Trophoblast cell (in vitro differentiated cells and primary cell): ENCODE measurements at regions not wholly inside any gene's neighbourhood (a gene's known extent, or its start where the extent isn't known, plus 50 kb on each side); places are given as distances from the start of the nearest gene placed in this dataset.

Source experiments
- DNase-seq, 2 donors: peaks; one replicate each; pipeline ENCODE4 v3.0.0-alpha.2; 2016
- H2AFZ ChIP-seq: 2 replicates; pipeline ENCODE4 v1.6.1; 2013; ENCODE audit warnings: low read length, moderate library complexity, mild to moderate bottlenecking; ENCODE audit not compliant: insufficient read depth, poor library complexity
- H2AK5ac ChIP-seq: 2 replicates; pipeline ENCODE4 v1.6.1; 2013; ENCODE audit warnings: mild to moderate bottlenecking, low read length
- H2BK120ac ChIP-seq: 2 replicates; pipeline ENCODE4 v1.6.1; 2013; ENCODE audit warnings: low read length, mild to moderate bottlenecking, moderate library complexity; ENCODE audit not compliant: insufficient read depth, poor library complexity
- H2BK12ac ChIP-seq: 2 replicates; pipeline ENCODE4 v1.6.1; 2013; ENCODE audit warnings: mild to moderate bottlenecking, low read length, moderate library complexity
- H2BK5ac ChIP-seq: 2 replicates; pipeline ENCODE4 v1.6.1; 2013; ENCODE audit warnings: low read length, low read depth, moderate library complexity, mild to moderate bottlenecking; ENCODE audit not compliant: poor library complexity
- H3K14ac ChIP-seq: 2 replicates; pipeline ENCODE4 v1.6.1; 2013; ENCODE audit warnings: mild to moderate bottlenecking, low read length
- H3K18ac ChIP-seq: 2 replicates; pipeline ENCODE4 v1.6.1; 2013; ENCODE audit warnings: mild to moderate bottlenecking, low read length
- H3K23ac ChIP-seq: 2 replicates; pipeline ENCODE4 v1.6.1; 2013; ENCODE audit warnings: low read length
- H3K27ac ChIP-seq: 2 replicates; pipeline ENCODE4 v1.5.1; 2013; ENCODE audit warnings: low read depth, mild to moderate bottlenecking, inconsistent platforms, low read length, moderate library complexity
- H3K27me3 ChIP-seq: 2 replicates; pipeline ENCODE4 v1.6.1; 2013; ENCODE audit warnings: inconsistent platforms, mild to moderate bottlenecking, low read length, moderate library complexity; ENCODE audit not compliant: insufficient read depth
- H3K36me3 ChIP-seq, 2 experiments: 1 replicate in 1 of 2; 2 replicates in 1 of 2; pipeline ENCODE4 v1.6.1; 2013; ENCODE audit warnings: low read length in 2 of 2, mild to moderate bottlenecking in 2 of 2, moderate library complexity in 1 of 2; ENCODE audit not compliant: insufficient read depth in 2 of 2, control insufficient read depth in 1 of 2
- H3K4ac ChIP-seq: 2 replicates; pipeline ENCODE4 v1.6.1; 2013; ENCODE audit warnings: low read depth, mild to moderate bottlenecking, low read length, moderate library complexity
- H3K4me1 ChIP-seq, 2 experiments: 1 replicate in 1 of 2; 2 replicates in 1 of 2; pipeline ENCODE4 v1.6.1; 2013; ENCODE audit warnings: low read length in 2 of 2, mild to moderate bottlenecking in 2 of 2, moderate library complexity in 1 of 2; ENCODE audit not compliant: insufficient read depth in 2 of 2, control insufficient read depth in 1 of 2
- H3K4me2 ChIP-seq: 2 replicates; pipeline ENCODE4 v1.6.1; 2013; ENCODE audit warnings: inconsistent platforms, mild to moderate bottlenecking, low read length, moderate library complexity
- H3K4me3 ChIP-seq: 2 replicates; pipeline ENCODE4 v1.5.1; 2013; ENCODE audit warnings: mild to moderate bottlenecking, low read depth, low read length, inconsistent platforms
- H3K79me1 ChIP-seq: one replicate; pipeline ENCODE4 v1.6.1; 2013; ENCODE audit warnings: low read length
- H3K79me2 ChIP-seq: 2 replicates; pipeline ENCODE4 v1.6.1; 2013; ENCODE audit warnings: low read length, mild to moderate bottlenecking; ENCODE audit not compliant: control insufficient read depth, insufficient read depth, poor library complexity
- H3K9ac ChIP-seq: 2 replicates; pipeline ENCODE4 v1.6.1; 2013; ENCODE audit warnings: mild to moderate bottlenecking, low read length
- H3K9me3 ChIP-seq: 2 replicates; pipeline ENCODE4 v1.6.1; 2013; ENCODE audit warnings: low read depth, mild to moderate bottlenecking, control low read depth, inconsistent platforms, low read length; ENCODE audit not compliant: insufficient read depth
- H4K12ac ChIP-seq: 2 replicates; pipeline ENCODE4 v1.6.1; 2013; ENCODE audit warnings: low read depth, mild to moderate bottlenecking, low read length, moderate library complexity
- H4K8ac ChIP-seq: 2 replicates; pipeline ENCODE4 v1.6.1; 2013; ENCODE audit warnings: low read depth, mild to moderate bottlenecking, low read length, moderate library complexity
- H4K91ac ChIP-seq: one replicate; pipeline ENCODE4 v1.6.1; 2013; ENCODE audit warnings: low read depth, mild to moderate bottlenecking, low read length, moderate library complexity
- WGBS: extraction: QIAGEN DNeasy Blood & Tissue Kit; methylation state at CpG from one replicate; pipeline ENCODE4 v1.1.7; 2013; ENCODE audit warnings: missing lambda C conversion rate; ENCODE audit not compliant: insufficient read length, insufficient coverage; ENCODE audit errors: extremely low coverage; 5-methylcytosine and 5-hydroxymethylcytosine counted together

DNA sequence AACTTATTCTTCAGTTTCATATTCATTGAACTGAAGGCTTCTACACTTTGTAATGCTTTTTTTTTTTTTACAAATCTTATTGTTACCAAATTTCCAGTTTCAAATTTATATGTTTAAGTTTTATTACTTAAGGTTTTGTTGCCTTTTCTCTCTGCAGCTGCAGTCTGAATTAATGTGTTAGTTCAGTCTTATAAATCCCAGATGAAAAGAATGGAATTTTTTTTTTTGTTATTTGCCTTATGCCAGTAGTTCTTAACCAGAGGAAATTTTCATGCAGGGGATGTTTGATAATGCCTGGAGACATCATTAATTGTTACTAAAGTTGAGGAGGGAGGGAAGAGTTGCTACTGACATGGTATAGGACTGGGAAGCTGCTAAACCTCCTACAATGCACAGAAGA, 367.9 kb upstream of the SPRY2 start:
- Histone ChIP-seq H4K91ac (no peak overlapping the region), H3K18ac (no peak overlapping the region), H2BK12ac (no peak overlapping the region), H3K79me1 (no peaks in the 10 kb centered on the region), H3K9me3 (peaks cover 8% of the 10 kb centered on the region), H3K27ac (no peak overlapping the region), H4K8ac (no peak overlapping the region), H3K4ac (no peak overlapping the region), H3K36me3 (no peaks in the 10 kb centered on the region), H3K79me2 (no peaks in the 10 kb centered on the region), H3K23ac (no peak overlapping the region), H3K27me3 (no peaks in the 10 kb centered on the region), H3K9ac (no peak overlapping the region), H3K14ac (no peak overlapping the region), H2BK5ac (no peak overlapping the region), H4K12ac (no peak overlapping the region), H3K4me1 (no peaks in the 10 kb centered on the region), H2AFZ (no peak overlapping the region), H2BK120ac (no peak overlapping the region), H3K4me3 (no peak overlapping the region), H2AK5ac (no peak overlapping the region), H3K4me2 (no peak overlapping the region)
- DNase-seq = no peak

DNA sequence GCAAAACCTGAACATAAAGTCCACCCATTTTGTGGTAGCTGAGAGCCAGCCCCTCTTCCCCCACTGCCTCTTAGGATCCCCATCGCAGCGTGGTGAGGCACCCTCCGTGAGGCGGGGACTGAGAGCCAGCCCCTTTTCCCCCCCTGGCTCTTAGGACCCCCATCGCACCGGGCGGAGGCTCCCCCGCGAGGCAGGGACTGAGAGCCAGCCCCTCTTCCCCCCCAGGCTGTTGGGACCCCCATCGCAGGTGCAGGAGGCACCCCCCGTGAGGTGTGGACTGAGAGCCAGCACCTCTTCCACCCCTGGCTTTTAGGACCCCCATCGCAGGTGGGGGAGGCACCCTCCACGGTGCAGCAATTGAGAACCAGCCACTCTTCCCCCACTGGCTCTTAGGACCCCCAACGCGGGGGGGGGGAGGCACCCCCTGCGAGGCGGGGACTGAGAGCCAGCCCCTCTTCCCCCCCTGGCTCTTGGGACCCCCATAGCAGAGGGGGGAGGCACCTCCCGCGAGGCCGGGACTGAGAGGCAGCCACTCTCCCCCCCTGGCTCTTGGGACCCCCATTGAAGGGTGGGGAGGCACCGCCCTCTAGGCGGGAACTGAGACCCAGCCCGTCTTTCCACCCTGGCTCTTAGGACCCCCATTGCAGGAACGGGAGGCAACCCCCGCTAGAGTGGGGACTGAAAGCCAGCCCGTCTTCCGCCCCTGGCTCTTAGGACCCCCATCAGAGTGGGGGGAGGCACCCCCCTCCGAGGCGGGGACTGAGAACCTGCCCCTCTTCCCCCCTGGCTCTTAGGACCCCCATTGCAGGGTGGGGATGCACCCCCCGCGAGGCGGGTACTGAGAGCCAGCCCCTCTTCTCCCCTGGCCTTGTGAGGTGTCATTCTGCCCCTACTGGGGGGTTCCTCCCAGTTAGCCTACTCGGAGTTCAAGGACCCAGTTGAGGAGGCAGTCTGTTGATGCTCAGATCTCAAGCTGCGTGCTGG, 366.4 kb upstream of the SPRY2 start:
- Histone ChIP-seq H3K4me3 (no peak overlapping the region), H3K18ac (no peak overlapping the region), H2BK5ac (no peak overlapping the region), H4K12ac (no peak overlapping the region), H3K27me3 (no peaks in the 10 kb centered on the region), H3K79me1 (no peaks in the 10 kb centered on the region), H3K9me3 (peaks cover 5% of the 10 kb centered on the region), H2BK12ac (no peak overlapping the region), H3K36me3 (no peaks in the 10 kb centered on the region), H3K14ac (no peak overlapping the region), H3K4ac (no peak overlapping the region), H3K4me2 (no peak overlapping the region), H3K27ac (no peak overlapping the region), H3K79me2 (no peaks in the 10 kb centered on the region), H4K8ac (no peak overlapping the region), H3K4me1 (no peaks in the 10 kb centered on the region), H3K9ac (no peak overlapping the region), H2AK5ac (no peak overlapping the region), H2BK120ac (no peak overlapping the region), H2AFZ (no peak overlapping the region), H3K23ac (no peak overlapping the region), H4K91ac (no peak overlapping the region)
- no peak for DNase-seq
- no CpG with 5 or more reads among the region's 34 CpGs for WGBS

DNA sequence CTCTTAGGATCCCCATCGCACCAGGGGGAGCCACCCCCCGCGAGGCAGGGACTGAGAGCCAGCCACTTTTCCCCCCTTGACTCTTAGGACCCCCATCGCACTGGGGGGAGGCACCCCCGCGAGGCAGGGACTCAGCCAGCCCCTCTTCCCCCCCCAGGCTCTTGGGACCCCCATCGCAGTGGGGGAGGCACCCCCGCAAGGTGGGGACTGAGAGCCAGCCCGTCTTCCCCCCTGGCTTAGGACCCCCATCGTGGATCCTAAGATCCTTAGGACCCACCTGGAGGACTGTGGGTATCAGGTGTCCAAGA, 365.2 kb upstream of the SPRY2 start:
- Histone ChIP-seq H3K14ac (no peak overlapping the region), H3K9me3 (peaks cover 5% of the 10 kb centered on the region), H3K4me1 (no peaks in the 10 kb centered on the region), H4K91ac (no peak overlapping the region), H3K23ac (no peak overlapping the region), H3K4me3 (no peak overlapping the region), H3K18ac (no peak overlapping the region), H3K79me1 (no peaks in the 10 kb centered on the region), H3K79me2 (no peaks in the 10 kb centered on the region), H3K36me3 (no peaks in the 10 kb centered on the region), H2BK12ac (no peak overlapping the region), H3K27ac (no peak overlapping the region), H2BK120ac (no peak overlapping the region), H3K9ac (no peak overlapping the region), H3K4ac (no peak overlapping the region), H4K12ac (no peak overlapping the region), H2AK5ac (no peak overlapping the region), H3K4me2 (no peak overlapping the region), H4K8ac (no peak overlapping the region), H3K27me3 (no peaks in the 10 kb centered on the region), H2BK5ac (no peak overlapping the region), H2AFZ (no peak overlapping the region)
- no CpG with 5 or more reads among the region's 10 CpGs for WGBS
- DNase-seq = no peak

DNA sequence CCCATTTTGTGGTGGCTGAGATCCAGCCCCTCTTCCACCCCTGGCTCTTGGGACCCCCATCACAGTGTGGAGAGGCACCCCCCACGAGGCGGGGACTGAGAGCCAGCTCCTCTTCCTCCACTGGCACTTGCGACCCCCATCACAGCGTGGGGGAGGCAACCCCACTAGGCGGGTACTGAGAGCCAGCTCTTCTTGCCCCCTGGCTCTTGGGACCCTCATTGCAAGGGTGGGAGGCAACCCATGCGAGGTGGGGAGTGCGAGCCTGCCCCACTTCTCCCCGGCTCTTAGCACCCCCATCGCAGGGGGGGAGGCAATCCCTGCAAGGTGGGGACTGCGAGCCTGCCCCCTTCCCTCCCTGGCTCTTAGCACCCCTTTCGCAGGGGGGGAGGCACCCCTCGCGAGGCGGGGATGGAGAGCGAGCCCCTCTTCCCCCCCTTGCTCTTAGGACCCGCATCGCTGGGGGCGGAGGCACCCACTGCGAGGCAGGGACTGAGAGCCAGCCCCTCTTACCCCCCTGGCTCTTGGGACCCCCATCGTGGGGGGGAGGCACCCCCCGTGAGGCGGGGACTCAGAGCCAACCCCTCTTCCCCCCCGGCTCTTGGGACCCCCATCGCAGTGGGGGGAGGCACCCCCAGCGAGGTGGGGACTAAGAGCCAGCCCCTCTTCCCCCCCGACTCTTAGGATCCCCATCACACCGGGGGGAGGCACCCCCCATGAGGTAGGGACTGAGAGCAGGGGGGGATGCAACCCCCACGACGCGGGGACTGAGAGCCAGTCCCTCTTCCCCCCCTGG, 364.6 kb upstream of the SPRY2 start:
- Histone ChIP-seq H2AK5ac (no peak overlapping the region), H3K4me2 (no peak overlapping the region), H3K9ac (no peak overlapping the region), H2BK120ac (no peak overlapping the region), H2BK5ac (no peak overlapping the region), H3K36me3 (no peaks in the 10 kb centered on the region), H3K27ac (no peak overlapping the region), H3K27me3 (no peaks in the 10 kb centered on the region), H3K79me2 (no peaks in the 10 kb centered on the region), H3K4me1 (no peaks in the 10 kb centered on the region), H3K23ac (no peak overlapping the region), H3K9me3 (peaks cover 5% of the 10 kb centered on the region), H4K12ac (no peak overlapping the region), H3K79me1 (no peaks in the 10 kb centered on the region), H3K14ac (no peak overlapping the region), H4K91ac (no peak overlapping the region), H4K8ac (no peak overlapping the region), H3K4ac (no peak overlapping the region), H2BK12ac (no peak overlapping the region), H3K18ac (no peak overlapping the region), H3K4me3 (no peak overlapping the region), H2AFZ (no peak overlapping the region)
- DNase-seq = no peak
- WGBS = no CpG with 5 or more reads among the region's 30 CpGs
